IMR-90 (cell line): ENCODE measurements at regions not wholly inside any gene's neighbourhood (a gene's known extent, or its start where the extent isn't known, plus 50 kb on each side); places are given as distances from the start of the nearest gene placed in this dataset.

Experiments
- CHD1 ChIP-seq: IDR thresholded peaks from 2 replicates; pipeline ENCODE4 v1.6.1; 2012; ENCODE audit warnings: low read depth, low read length, improper control_type of control experiment
- CTCF ChIP-seq: conservative IDR thresholded peaks from 2 replicates; pipeline ENCODE4 v1.5.1; 2012; ENCODE audit warnings: mild to moderate bottlenecking, low read depth, low read length, improper control_type of control experiment
- FOS ChIP-seq: fragments of 150-350 bp; IDR thresholded peaks from 2 replicates; pipeline ENCODE4 v1.6.1; 2016; ENCODE audit warnings: low read depth, low read length
- MAFK ChIP-seq: IDR thresholded peaks from 2 replicates; pipeline ENCODE4 v1.6.1; 2012; ENCODE audit warnings: low read depth, low read length, improper control_type of control experiment
- MAZ ChIP-seq: IDR thresholded peaks from 2 replicates; pipeline ENCODE4 v1.6.1; 2012; ENCODE audit warnings: low read depth, mild to moderate bottlenecking, low read length, improper control_type of control experiment, moderate library complexity, borderline replicate concordance
- POLR2A ChIP-seq: IDR thresholded peaks from 2 replicates; pipeline ENCODE4 v1.6.1; 2012; ENCODE audit warnings: mild to moderate bottlenecking, low read depth, low read length
- RAD21 ChIP-seq: IDR thresholded peaks from 2 replicates; pipeline ENCODE4 v1.6.1; 2012; ENCODE audit warnings: low read length, improper control_type of control experiment

GRCh38 chr4:33579951-33580350 is 2664.4 kb downstream of the ARAP2 start:
- TF ChIP-seq CTCF, result no peak
- no peak for TF ChIP-seq POLR2A
- no peak for TF ChIP-seq CHD1
- no peak for TF ChIP-seq FOS
- no peak for TF ChIP-seq MAZ
- TF ChIP-seq MAFK, result no peak
- TF ChIP-seq RAD21, result no peak
